A673 (cell line): ENCODE measurements at regions not wholly inside any gene's neighbourhood (a gene's known extent, or its start where the extent isn't known, plus 50 kb on each side); places are given as distances from the start of the nearest gene placed in this dataset.

Experiments used
- BruUV-seq: library from RNA; stranded (reverse); fragments of 400-500 nt; replicated peaks from 2 replicates; lab custom pipeline; 2021; lab: Mats Ljungman, UMichigan
- CTCF ChIA-PET: fragments of 300-600 bp; sonication (Branson Sonifier 250); formaldehyde crosslinking; loops from one replicate; lab custom pipeline; 2022; ENCODE audit warnings: antibody characterized with exemption; lab: Charles Lee
- POLR2A ChIA-PET: fragments of 300-600 bp; sonication (Branson Sonifier 250); formaldehyde crosslinking; loops from one replicate; lab custom pipeline; 2022; ENCODE audit warnings: antibody characterized with exemption; ENCODE audit not compliant: low non-redundant PET; lab: Charles Lee
- DNase-seq: peaks from one replicate; pipeline ENCODE4 v3.0.0-alpha.2; 2015; ENCODE audit warnings: low spot score
- H3K27ac ChIP-seq: fragments of 200-600 bp; sonication (generic); 2 replicates; pipeline ENCODE4 v1.5.1; 2016; ENCODE audit warnings: mixed run types, low read depth, mild to moderate bottlenecking, mixed read lengths, antibody characterized with exemption, low read length; ENCODE audit not compliant: poor library complexity, severe bottlenecking
- H3K27me3 ChIP-seq: fragments of 200-600 bp; sonication (generic); replicated peaks from 2 replicates; pipeline ENCODE4 v1.6.1; 2017; ENCODE audit warnings: mixed run types, low read depth, mild to moderate bottlenecking, mixed read lengths, antibody characterized with exemption, low read length; ENCODE audit not compliant: insufficient read depth, poor library complexity
- H3K36me3 ChIP-seq: fragments of 200-600 bp; sonication (generic); 2 replicates; pipeline ENCODE4 v1.6.1; 2016; ENCODE audit warnings: mixed run types, mild to moderate bottlenecking, mixed read lengths, antibody characterized with exemption, low read length; ENCODE audit not compliant: insufficient read depth, poor library complexity, severe bottlenecking
- H3K4me1 ChIP-seq: fragments of 200-600 bp; sonication (generic); 2 replicates; pipeline ENCODE4 v1.6.1; 2017; ENCODE audit warnings: mixed run types, mild to moderate bottlenecking, mixed read lengths, antibody characterized with exemption, low read length; ENCODE audit not compliant: insufficient read depth, poor library complexity, severe bottlenecking
- H3K4me3 ChIP-seq: fragments of 200-600 bp; sonication (generic); 2 replicates; pipeline ENCODE4 v1.5.1; 2016; ENCODE audit warnings: low read depth, mixed run types, mild to moderate bottlenecking, mixed read lengths, low read length; ENCODE audit not compliant: poor library complexity, severe bottlenecking
- H3K9me3 ChIP-seq: fragments of 200-600 bp; sonication (generic); 2 replicates; pipeline ENCODE4 v1.6.1; 2016; ENCODE audit warnings: mixed run types, low read depth, mild to moderate bottlenecking, mixed read lengths, antibody characterized with exemption, low read length; ENCODE audit not compliant: poor library complexity, severe bottlenecking
- EZH2 ChIP-seq: fragments of 200-600 bp; sonication (generic); IDR thresholded peaks from 2 replicates; pipeline ENCODE4 v1.6.1; 2017; ENCODE audit warnings: borderline replicate concordance, low read depth, mild to moderate bottlenecking, mixed read lengths, antibody characterized with exemption, low read length; ENCODE audit not compliant: poor library complexity, severe bottlenecking
- intact Hi-C: fragments of 100-400 bp; cut with micrococcal nuclease; formaldehyde crosslinking; loops from one replicate; pipeline ENCODE4 v1.10.0; 2022; ENCODE audit not compliant: unreplicated experiment
- TF ChIP-seq, protein P1 (sequence below): fragments of 300-800, 200-600 bp; sonication (generic); conservative IDR thresholded peaks from 2 replicates; pipeline ENCODE4 v1.5.1; 2017; ENCODE audit warnings: low read depth, mild to moderate bottlenecking, antibody characterized with exemption, low read length, moderate library complexity, mixed read lengths

DNA sequence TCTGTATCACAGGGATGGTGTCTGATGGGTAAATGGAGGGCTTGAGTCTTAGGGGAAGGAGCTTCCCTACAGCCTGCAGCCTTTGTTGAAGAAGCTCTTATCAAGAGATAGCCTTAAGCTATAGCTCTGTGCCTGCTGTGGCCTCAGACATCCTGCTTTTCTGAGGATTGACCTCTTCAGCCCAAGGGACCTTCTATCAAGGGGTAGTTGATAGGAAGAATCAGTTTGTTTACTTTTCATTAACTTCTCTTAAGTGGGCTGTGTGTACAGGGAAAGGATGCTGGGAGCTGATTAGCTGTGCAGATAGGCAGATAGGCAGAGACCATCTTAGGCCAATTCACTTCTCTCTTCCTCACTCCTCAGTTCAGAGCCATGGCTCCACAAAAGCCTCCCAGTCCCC, 151.8 kb upstream of the CADM1 start:
- peaks cover 27% of the 10 kb centered on the region for H3K27me3 ChIP-seq
- no peak overlapping the region for H3K4me3 ChIP-seq
- H3K9me3 ChIP-seq, result no peaks in the 10 kb centered on the region
- intact Hi-C loops, result no loop called here
- H3K27ac ChIP-seq, result no peak overlapping the region
- POLR2A ChIA-PET, result no interaction called here
- CTCF ChIA-PET, result no interaction called here
- BruUV-seq, result no TSS peak
- DNase-seq, result no peak
- H3K36me3 ChIP-seq, result no peaks in the 10 kb centered on the region
- no peak for TF ChIP-seq EZH2
- TF ChIP-seq, protein P1, sequence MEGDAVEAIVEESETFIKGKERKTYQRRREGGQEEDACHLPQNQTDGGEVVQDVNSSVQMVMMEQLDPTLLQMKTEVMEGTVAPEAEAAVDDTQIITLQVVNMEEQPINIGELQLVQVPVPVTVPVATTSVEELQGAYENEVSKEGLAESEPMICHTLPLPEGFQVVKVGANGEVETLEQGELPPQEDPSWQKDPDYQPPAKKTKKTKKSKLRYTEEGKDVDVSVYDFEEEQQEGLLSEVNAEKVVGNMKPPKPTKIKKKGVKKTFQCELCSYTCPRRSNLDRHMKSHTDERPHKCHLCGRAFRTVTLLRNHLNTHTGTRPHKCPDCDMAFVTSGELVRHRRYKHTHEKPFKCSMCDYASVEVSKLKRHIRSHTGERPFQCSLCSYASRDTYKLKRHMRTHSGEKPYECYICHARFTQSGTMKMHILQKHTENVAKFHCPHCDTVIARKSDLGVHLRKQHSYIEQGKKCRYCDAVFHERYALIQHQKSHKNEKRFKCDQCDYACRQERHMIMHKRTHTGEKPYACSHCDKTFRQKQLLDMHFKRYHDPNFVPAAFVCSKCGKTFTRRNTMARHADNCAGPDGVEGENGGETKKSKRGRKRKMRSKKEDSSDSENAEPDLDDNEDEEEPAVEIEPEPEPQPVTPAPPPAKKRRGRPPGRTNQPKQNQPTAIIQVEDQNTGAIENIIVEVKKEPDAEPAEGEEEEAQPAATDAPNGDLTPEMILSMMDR, result no peak
- H3K4me1 ChIP-seq, result peaks cover 15% of the 10 kb centered on the region

DNA sequence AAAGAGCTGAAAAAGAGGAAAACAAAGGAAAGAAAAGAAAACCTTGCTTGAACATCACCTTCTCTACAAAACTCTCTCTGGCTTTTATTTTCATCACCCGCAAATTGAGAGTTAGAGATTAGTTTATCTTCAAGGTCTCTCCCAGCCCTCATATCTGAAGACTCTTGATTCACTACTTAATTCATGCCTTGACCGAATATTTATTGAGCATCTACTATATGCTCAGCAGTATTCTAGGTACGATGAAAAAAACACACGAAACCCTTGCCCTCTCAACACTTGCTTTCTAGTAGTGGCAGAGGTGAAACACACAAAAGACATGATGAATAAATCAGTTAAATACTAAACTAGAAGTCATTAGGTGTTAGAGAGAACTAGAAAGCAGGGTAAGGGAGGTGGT, 150.6 kb upstream of the CADM1 start:
- Histone ChIP-seq H3K4me1 (peaks cover 12% of the 10 kb centered on the region), H3K9me3 (no peaks in the 10 kb centered on the region), H3K27ac (no peak overlapping the region), H3K36me3 (no peaks in the 10 kb centered on the region), H3K4me3 (no peak overlapping the region), H3K27me3 (peaks cover 15% of the 10 kb centered on the region)
- ChIA-PET CTCF (no interaction called here), POLR2A (no interaction called here)
- BruUV-seq, result no TSS peak
- DNase-seq, result no peak
- no peak for TF ChIP-seq EZH2
- TF ChIP-seq, protein P1, result no peak
- intact Hi-C loops, result no loop called here

DNA sequence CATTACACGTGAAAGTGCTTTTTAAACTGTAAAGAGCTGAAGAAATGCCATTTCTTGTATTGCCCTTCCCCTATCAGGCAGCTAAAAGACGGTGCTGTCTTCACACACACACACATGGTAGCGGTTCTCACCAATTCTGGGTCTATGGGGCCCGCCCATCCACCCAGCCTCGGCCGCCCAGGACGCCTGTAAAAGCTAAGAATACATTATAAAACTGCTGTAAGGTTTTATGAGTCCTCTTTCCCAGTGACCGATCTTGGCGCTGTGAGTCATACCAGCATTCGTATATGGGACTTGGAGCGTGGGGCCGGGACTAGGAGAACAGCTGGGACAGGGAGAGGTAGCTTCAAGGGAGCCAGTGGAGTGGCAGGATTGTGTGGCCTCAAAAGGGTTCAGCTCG, 149.7 kb upstream of the CADM1 start:
- peaks cover 4% of the 10 kb centered on the region for H3K4me1 ChIP-seq
- no peak overlapping the region for H3K4me3 ChIP-seq
- H3K27ac ChIP-seq, result no peak overlapping the region
- no peaks in the 10 kb centered on the region for H3K36me3 ChIP-seq
- BruUV-seq, result no TSS peak
- peaks cover 7% of the 10 kb centered on the region for H3K27me3 ChIP-seq
- intact Hi-C loops, result no loop called here
- POLR2A ChIA-PET, result no interaction called here
- TF ChIP-seq, protein P1, result no peak
- TF ChIP-seq EZH2, result no peak
- CTCF ChIA-PET, result no interaction called here
- DNase-seq, result no peak
- H3K9me3 ChIP-seq, result no peaks in the 10 kb centered on the region
